NB4 (cell line): ENCODE measurements at regions not wholly inside any gene's neighbourhood (a gene's known extent, or its start where the extent isn't known, plus 50 kb on each side); places are given as distances from the start of the nearest gene placed in this dataset.

ENCODE experiments used
- DNase-seq: peaks from one replicate; pipeline ENCODE4 v3.0.0; 2010; ENCODE audit warnings: low read depth
- H3K4me3 ChIP-seq: one replicate; pipeline ENCODE4 v1.5.1; 2011; ENCODE audit warnings: mild to moderate bottlenecking, low read depth, low read length, moderate library complexity
- CTCF ChIP-seq: IDR thresholded peaks from one replicate; pipeline ENCODE4 v1.5.1; 2012; ENCODE audit warnings: low read depth, low read length
- MAX ChIP-seq: IDR thresholded peaks from 2 replicates; pipeline ENCODE4 v1.6.1; 2011; ENCODE audit warnings: low read depth, low read length
- MYC ChIP-seq: IDR thresholded peaks from 2 replicates; pipeline ENCODE4 v1.6.1; 2011; ENCODE audit warnings: low read depth, low read length
- POLR2A ChIP-seq: IDR thresholded peaks from 2 replicates; pipeline ENCODE4 v1.6.1; 2011; ENCODE audit warnings: mild to moderate bottlenecking; ENCODE audit not compliant: insufficient read length; ENCODE audit errors: extremely low read depth

GRCh38 chr1:22352355-22352754 lies 99.3 kb upstream of the ZBTB40 start:
- DNase-seq: no peak
- no peak overlapping the region for H3K4me3 ChIP-seq
- no peak for TF ChIP-seq POLR2A
- TF ChIP-seq MAX: no peak
- TF ChIP-seq CTCF: no peak
- TF ChIP-seq MYC: no peak

- no peak overlapping the region for H3K4me3 ChIP-seq
- DNase-seq: no peak
- TF ChIP-seq MYC (no peak), CTCF (no peak), MAX (no peak), POLR2A (no peak)
Measured at GRCh38 chr1:22352896-22353295, 98.8 kb upstream of the ZBTB40 start.

GRCh38 chr1:22359427-22359826 lies 92.2 kb upstream of the ZBTB40 start:
- TF ChIP-seq MYC: no peak
- TF ChIP-seq POLR2A: no peak
- no peak for TF ChIP-seq CTCF
- no peak for TF ChIP-seq MAX
- H3K4me3 ChIP-seq: no peak overlapping the region
- no peak for DNase-seq

- TF ChIP-seq CTCF: no peak
- TF ChIP-seq POLR2A: no peak
- no peak for TF ChIP-seq MAX
- TF ChIP-seq MYC: no peak
Measured at GRCh38 chr1:22362626-22363402, 88.8 kb upstream of the ZBTB40 start.

GRCh38 chr1:22363403-22364325 lies 88.0 kb upstream of the ZBTB40 start:
- no peak for TF ChIP-seq MAX
- no peak for TF ChIP-seq MYC
- no peak for TF ChIP-seq POLR2A
- TF ChIP-seq CTCF: no peak
- H3K4me3 ChIP-seq: no peak overlapping the region
- no peak for DNase-seq

More at GRCh38 chr1:22362626-22363402, 88.8 kb upstream of the ZBTB40 start:
- H3K4me3 ChIP-seq: no peak overlapping the region
- DNase-seq: no peak
